ENCODE measurements at regions not wholly inside any gene's neighbourhood (a gene's known extent, or its start where the extent isn't known, plus 50 kb on each side); places are given as distances from the start of the nearest gene placed in this dataset.

GRCh38 chr16:76612497-76612896, 335.3 kb downstream of the CNTNAP4 start:
- no peak for DNase-seq (ENCODE audit: low spot score)

GRCh38 chr16:76614269-76614668, 337.1 kb downstream of the CNTNAP4 start:
- DNase-seq (ENCODE audit: low spot score): peak; percentile 42

GRCh38 chr16:76622876-76623275, 345.7 kb downstream of the CNTNAP4 start:
- DNase-seq (ENCODE audit: low spot score): no peak

- DNase-seq (ENCODE audit: low spot score): no peak
Observed at GRCh38 chr16:76634847-76635697, 357.9 kb downstream of the CNTNAP4 start.

- DNase-seq (ENCODE audit: low spot score): peak; percentile 7
Observed at GRCh38 chr16:76639685-76640289, 362.6 kb downstream of the CNTNAP4 start.

GRCh38 chr16:76650582-76650981, 373.4 kb downstream of the CNTNAP4 start:
- DNase-seq (ENCODE audit: low spot score): no peak

- DNase-seq (ENCODE audit: low spot score): peak; percentile 73
Observed at GRCh38 chr16:76653390-76654026, 376.3 kb downstream of the CNTNAP4 start.

GRCh38 chr16:76654088-76654820, 377.1 kb downstream of the CNTNAP4 start:
- peak; percentile 3 for DNase-seq (ENCODE audit: low spot score)

- no peak for DNase-seq (ENCODE audit: low spot score)
Observed at GRCh38 chr16:76656994-76657393, 379.8 kb downstream of the CNTNAP4 start.

- DNase-seq (ENCODE audit: low spot score): no peak
Observed at GRCh38 chr16:76661691-76662235, 384.6 kb downstream of the CNTNAP4 start.

GRCh38 chr16:76665571-76666275, 388.5 kb downstream of the CNTNAP4 start:
- DNase-seq (ENCODE audit: low spot score): no peak

GRCh38 chr16:76668207-76668725, 391.1 kb downstream of the CNTNAP4 start:
- DNase-seq (ENCODE audit: low spot score): no peak

- DNase-seq (ENCODE audit: low spot score): no peak
Observed at GRCh38 chr16:76669288-76669687, 392.1 kb downstream of the CNTNAP4 start.

GRCh38 chr16:76670125-76670857, 393.1 kb downstream of the CNTNAP4 start:
- no peak for DNase-seq (ENCODE audit: low spot score)

- no peak for DNase-seq (ENCODE audit: low spot score)
Observed at GRCh38 chr16:76676356-76676755, 399.2 kb downstream of the CNTNAP4 start.

- DNase-seq (ENCODE audit: low spot score): peak; percentile 34
Observed at GRCh38 chr16:76681296-76681695, 404.1 kb downstream of the CNTNAP4 start.

GRCh38 chr16:76683051-76683450, 405.9 kb downstream of the CNTNAP4 start:
- no peak for DNase-seq (ENCODE audit: low spot score)

GRCh38 chr16:76696876-76697275, 419.7 kb downstream of the CNTNAP4 start:
- no peak for DNase-seq (ENCODE audit: low spot score)

- DNase-seq (ENCODE audit: low spot score): no peak
Observed at GRCh38 chr16:76705892-76706291, 428.7 kb downstream of the CNTNAP4 start.

GRCh38 chr16:76713191-76713590, 436.0 kb downstream of the CNTNAP4 start:
- DNase-seq (ENCODE audit: low spot score): no peak

All from putamen (tissue), 1 donor.